CMK (cell line): ENCODE measurements at regions not wholly inside any gene's neighbourhood (a gene's known extent, or its start where the extent isn't known, plus 50 kb on each side); places are given as distances from the start of the nearest gene placed in this dataset.
A peak's percentile ranks its signal among the peaks of the same experiment; 100 is the strongest.

Source experiments
- DNase-seq: peaks from one replicate; pipeline ENCODE4 v3.0.0-alpha.2; 2010; ENCODE audit warnings: low read depth

DNA sequence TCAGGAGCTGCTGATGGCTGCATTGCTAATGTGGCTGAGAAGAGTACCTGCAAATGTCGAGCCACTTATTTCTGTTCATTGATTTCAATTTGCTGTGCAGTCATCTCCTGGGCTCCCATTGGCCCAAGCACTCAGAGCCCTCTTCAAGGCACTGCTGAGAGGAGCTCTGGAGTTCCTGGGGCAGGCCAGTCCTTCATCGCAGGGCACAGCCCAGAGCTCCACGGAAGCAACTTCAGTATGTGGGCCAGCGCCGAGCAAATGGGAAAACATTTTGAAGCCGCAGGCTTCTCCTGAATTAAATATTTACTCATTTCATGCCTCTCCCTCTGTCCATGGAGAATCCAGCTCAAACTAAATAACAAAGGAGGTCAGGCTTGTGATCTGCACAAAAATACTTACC, 383.3 kb downstream of the BCOR start:
- DNase-seq, result no peak

DNA sequence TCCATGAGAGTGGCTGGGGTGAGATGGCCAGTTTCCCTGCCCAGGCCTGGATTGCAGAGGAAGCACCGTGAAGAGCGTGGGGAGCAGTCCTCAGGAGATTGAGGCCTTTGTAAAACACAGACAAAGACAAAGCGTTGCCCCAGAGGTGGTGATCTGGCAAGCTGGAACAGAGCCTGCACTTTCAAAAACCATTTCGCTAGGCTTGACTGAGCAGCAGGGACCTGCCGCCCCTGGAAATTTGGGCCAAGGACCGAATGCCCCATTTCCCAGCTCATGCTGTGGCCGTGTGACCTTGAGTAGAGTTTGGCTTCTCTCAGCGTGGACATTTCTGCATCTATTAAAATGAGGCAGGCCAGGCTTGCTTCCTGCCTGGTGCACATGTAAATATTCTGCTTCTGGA, 381.4 kb downstream of the BCOR start:
- no peak for DNase-seq

DNA sequence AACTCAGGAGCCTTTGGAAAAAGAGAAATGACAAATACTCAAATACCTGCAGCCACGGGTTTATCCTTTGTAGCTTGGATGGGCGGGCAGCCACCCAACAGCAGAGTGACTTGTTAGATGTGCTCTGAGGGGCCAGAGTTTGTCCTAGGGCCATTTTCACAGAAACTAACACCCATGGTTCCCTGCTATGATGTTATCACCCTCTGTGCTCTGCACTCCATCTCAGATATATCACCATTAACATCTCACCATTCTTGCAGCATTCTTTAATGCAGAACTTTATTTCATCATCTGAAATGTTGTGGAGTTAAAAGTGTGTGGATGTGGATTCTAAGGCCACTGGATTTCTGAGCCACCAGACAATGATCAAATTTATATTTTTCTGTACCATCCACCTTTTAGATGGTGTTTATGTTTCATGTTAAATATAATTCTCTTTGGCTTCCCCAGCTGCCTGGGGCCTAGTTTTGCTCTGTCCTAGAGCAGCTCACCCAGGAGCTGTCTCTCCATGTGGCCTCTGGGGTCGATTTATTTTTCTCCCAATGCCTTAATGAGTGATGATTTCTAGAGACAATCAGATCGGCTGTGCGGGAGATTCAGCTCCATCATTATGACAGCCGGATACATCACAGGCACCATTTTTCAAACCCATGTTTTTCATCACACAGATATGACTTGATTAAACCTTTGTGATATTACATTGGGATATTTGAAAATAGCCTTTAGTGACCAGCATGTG, 380.8 kb downstream of the BCOR start:
- no peak for DNase-seq

DNA sequence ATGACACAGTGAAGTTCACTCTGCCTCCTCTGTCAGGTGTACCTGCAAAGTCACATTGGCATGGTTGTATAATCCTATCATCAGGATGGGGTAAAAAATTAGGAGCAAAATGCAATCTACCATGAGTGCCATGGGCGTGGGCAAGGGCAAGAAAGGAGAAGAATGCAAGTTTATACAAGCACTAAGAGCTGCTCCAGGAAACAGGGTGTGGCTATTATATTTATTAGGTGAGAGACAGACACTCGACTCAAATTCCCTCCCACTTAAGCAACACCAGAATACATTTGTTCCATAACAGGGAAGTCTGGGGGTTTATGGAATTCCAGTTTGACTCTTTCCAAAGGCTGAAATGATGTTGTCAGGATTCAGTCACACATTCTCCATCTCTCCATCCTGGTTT, 378.8 kb downstream of the BCOR start:
- no peak for DNase-seq

DNA sequence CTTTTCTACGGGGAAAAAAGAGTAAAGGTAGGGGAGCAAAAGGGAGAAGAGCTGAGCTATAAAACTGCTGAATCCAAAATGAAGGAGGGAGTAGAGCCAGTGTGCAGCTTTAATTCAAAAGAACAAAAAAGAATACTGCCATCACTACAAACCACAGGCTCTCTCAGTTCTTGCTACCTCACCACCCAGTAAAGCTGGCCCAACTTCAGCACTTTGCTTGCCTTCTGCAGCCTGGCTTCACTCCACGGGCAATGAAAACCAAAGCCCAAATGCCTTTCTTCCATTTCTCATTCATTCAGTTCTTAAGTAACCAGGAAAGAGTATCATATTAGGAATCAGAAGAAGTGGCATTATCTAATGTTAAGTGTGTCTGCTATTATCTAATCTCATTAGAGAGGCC, 376.8 kb downstream of the BCOR start:
- DNase-seq, result no peak

DNA sequence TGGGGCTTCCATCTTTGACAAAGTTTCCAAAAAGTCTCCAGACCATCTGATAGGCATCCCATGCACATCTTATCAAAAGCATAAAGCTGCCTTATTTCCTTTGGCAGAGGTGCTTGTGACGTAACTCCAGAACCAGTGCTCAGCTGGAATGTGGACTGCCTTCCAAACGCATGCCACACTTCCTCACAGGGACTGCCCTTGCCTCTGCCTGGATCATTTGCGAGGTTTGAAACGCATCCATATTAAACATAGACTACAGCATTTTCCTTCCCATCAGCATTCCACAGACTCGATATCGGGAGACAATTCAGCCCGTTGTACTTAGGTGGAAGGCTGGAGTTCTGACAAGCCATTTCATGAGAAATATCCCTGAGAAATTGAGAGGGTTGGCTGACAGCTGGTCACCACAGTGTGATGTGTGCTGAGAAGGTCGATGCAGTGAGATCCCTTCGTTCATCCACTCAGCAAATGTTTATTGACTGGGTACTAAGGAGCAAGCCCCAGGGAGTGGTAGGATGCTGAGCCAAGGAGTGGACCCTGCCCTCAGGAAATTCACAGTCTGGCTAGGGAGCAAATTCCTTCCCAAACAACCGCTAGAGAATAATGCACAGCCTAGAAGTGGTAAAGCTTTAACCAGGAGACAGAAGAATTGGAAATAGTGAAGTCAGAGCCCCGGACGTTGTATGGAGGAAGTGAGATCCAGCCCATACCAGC, 376.0 kb downstream of the BCOR start:
- DNase-seq, result no peak

DNA sequence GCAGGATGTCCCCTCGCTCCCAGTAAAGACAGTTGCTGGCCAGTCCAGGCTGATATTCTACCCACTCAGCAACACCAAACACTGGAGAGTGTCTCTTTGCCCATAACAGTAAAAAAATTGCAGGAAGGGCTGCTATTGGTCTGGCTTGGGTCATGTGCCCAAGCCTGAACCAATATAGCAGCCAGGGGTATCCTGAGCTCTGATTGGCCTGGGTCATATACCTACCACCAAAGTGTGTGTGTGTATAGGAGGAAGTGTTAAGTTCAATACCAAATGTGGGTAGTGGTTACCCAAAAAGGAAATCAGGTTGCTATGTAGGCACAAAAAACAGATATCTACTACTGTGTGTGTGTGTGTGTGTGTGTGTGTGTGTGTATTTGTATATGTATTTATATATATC, 373.2 kb downstream of the BCOR start:
- DNase-seq, result peak; percentile 26

DNA sequence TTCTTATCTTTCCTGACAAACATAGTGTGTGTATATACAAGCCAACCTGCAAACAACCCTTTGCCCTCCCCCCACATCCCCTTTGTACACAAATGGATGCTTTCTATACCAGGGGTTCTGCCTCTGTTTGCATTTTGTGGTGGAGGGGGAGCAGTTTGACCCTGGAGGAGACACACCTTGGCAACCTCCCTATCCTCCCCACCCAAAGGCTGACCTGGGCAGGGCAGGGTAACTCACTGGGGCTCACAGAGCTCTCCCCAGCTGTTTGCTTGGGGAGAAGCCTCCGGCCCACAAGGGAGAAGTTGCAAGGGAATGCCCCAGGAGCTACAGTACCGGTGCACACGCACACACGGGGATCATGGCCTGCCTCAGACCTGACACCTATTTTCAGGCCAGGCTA, 372.6 kb downstream of the BCOR start:
- no peak for DNase-seq

DNA sequence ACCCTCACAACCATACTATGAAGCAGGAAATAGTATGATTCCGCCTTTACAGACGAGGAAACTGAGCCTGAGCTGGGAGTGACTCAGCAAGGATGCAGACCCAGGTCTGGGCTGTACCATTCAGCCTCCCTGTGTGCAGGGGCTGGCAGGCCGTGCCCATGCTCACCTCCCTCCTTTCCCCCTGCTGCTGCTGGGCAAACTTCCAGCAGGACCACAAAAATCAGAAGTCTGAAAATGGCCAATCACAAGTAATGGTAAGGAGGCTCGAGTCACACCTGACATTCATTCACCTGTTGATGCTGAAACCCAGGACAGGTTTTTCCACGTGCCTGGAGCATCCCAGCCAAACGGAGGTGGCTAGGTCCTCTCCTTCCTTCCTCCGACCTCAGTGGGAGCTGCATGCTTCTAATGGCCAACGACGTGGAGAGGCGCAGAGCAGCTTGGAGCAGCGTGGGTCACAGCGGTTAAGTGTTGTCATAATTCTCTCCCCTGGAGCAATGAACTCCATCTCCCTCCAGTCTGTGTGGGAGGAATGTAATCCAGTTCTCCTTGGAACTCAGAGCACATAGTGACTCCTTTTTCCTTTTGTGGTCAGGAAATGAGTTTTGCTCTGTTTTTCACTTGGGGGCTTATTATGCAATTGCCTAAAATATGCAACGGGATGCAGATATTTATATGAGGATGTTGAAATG, 371.7 kb downstream of the BCOR start:
- no peak for DNase-seq

DNA sequence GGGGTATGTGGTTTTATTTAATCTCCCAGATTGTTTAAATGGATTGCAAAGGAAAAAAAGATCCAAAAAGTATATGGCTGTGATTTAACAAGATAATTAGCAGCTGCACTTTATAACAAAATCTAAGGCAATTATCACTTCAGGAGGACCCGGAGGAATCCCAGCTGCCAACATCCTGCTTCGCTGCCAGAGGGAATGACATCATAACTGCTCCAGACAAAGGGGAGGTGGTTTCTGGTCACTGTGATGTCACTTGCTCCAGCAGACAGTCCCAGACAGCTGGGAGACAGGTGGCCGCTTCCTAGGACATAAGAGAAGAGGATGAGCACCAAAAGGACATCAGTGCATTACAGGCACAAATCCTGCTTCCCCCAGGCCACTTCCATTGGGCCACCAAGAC, 371.0 kb downstream of the BCOR start:
- DNase-seq, result no peak

DNA sequence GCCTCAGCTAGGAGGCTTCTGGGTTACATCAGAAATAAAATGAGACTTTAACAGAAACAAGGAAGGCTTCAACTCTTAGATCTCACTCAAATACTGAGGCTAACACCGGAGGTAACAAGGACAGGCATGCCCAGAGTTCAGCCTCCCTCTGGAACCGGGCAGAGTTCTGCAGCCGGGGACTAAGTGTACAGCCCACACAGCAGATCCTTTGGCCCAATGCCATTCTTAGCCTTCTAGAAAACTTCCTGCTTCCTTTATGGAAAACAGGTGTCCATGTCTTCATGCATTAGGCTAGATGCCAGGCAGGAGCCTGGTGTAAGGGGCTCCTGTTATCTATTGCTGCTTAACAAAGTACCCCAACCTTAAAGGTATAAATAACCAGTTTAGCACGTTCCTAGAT, 369.7 kb downstream of the BCOR start:
- DNase-seq, result no peak

DNA sequence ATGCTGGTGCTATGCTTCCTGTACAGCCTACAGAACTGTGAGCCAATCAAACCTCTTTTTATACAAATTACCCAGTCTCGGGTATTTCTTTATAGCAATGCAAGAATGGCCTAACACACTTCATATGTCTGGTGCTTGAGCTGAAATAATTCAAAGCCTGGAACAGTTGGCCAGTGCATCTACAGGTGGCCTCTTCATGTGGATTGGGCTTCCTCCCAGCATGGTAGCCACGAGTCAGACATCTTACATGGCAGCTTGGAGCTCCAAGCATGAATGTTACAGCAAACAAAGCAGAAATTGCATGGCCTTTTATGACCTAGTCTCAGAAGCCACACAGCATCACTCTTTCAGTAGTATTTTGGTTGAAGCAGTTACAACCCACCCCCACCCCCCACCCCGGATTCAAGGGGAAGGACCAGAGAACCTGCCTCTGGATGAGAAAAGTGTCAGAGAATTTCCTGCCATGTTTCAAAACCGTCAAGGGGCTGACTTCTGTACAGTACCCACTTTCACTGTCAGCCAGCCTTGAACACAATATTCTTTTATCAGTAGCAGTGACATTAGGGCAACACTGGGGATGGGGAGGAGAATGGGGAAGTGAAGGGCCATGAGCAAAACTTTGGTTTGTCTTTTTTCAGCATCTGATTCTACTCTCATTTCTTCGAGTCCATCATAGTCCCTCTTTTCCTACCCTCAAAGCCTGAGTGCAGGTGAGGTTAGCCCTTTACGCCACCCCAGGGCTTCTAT, 368.7 kb downstream of the BCOR start:
- no peak for DNase-seq

DNA sequence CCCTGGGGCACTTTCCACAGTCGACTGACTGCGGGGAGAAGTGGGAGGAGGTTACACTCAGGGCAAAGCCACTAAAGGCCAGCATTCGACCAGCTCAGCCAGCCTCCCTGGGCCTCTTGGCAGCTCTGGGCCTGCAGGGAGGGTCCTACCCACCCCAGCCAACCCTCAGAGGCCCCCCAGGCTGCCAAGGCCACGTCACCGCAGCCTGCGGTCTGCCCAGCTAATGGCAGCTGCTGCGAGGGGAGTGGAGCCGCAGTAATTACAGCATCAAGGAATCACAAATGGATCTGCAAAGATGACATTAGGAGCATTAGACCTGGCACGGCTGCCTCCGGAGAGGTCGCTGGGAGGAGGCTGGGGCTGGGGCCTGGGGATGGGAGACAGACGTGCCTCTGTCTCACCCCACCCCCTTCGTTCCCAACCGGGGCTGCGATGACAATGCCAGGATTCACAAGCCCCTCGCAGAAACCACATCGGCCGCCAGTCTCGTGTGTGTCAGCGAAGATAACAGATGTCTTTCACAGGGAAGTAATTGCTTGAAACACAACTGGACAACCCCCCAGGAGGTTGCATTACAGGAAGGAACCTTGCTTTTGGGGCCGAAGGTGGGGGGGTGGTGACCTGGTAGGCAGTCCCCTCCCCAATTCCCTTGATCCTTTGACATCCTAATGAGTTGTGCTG, 367.6 kb downstream of the BCOR start:
- DNase-seq, result peak; percentile 51

DNA sequence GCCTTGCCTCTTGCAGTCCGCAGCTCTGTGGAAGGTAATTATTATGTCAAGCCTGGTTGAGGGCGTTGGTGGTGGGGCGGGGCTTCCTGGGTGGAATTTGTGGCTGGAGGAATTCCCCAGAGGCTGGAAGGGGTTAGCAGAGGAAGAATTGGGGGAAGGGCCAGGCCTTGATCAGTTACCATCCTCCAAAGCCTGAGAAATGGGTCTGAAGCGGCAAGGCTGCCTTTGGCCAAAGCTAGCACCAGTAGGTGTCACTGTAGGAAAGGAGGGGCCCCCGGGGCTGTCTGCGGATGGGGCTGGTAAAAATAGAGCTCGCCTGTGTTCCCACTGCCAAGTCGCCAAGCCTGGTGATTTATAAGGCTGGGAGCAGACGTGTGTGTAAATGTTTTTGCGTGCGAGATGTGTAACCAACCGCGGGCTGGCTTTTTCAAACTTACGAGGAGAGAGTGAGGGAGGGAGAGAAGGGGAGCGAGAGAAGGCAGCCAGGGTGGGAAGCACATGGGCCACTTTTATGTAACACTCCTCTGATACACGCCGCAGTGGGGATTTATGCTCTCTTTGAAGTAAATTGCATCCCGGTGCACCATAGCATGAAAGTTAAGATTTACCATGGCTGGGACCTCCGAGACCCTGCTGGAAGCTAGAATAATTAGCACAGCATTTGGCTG, 367.0 kb downstream of the BCOR start:
- peak; percentile 54 for DNase-seq

DNA sequence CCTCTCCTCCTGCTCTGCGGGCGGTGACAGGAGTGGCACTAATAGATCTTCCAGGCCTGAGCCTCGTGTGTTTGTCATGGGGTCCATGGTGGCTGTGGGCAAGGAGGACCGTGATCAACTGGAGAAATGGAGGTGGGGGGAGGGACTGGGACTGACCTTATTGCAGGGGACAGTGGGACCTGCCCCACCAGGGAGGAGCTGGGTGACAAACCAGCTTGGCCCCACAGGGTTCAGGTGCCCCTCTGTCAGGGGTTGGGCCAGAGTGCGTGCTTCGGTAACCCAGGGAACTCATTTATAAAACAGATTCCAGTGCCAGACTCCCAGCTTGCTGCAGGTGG, 366.5 kb downstream of the BCOR start:
- DNase-seq, result no peak

DNA sequence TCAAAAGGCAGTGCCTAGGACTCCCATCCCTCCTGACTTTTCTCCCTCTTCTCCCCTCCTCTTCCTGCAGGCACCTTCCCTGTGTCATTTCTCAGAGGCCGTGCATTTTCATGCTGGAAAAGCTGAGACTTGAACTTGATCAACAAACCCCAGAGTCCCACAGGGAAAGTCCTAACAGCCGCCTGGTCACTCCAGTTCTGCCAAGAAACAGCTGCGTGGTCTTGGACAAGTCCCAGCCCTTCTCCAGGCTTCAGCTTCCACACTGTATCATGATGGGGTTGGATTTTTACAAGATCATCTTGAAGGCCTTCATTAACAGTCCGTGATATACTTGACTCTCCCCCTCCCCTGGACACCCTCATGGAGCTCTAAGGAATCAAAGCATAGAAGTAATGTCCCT, 366.0 kb downstream of the BCOR start:
- DNase-seq, result no peak

DNA sequence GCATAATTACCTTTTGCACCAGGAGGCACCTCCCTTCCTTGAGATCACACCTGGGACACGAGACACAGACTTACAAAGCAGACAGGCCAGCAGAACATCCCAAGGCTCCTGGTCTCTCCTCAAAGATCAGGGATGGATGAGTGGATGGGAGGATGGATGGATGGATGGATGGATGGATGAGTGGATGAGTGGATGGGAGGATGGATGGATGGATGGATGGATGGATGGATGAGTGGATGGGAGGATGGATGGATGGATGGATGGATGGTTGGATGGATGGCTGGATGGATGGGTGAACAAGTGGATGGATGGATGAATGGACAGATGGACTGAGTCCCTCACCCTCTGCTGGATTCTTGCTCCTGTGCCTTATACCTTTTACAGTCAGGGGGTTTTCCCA, 364.0 kb downstream of the BCOR start:
- DNase-seq, result no peak

DNA sequence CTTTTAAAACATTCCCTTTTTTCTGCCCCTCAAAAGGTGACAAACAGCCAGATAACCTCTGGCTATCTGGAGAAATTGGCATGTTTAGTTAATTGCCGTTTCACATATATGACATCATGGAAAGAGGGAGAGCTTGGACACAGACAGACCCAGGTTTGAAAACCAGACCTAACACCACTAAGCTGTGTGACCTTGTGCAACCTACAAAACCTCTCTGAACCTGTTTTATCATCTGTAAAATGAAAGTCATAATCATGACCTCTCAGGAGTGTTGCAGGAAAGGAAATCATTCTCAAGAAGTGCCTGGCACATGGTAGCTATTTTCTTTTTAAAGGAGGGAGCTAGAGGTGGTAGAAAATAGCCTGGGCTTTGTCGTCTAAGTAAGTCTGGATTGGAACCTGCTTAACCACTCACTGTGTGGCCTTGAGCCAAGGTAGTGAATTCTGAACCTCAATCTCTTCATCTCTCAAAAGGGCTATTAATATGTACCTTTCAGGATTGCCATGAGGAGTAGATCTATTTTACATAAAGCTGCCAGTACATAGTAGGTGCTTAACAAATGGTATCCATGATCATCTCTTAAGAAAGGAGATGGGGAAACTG, 363.5 kb downstream of the BCOR start:
- DNase-seq, result no peak

DNA sequence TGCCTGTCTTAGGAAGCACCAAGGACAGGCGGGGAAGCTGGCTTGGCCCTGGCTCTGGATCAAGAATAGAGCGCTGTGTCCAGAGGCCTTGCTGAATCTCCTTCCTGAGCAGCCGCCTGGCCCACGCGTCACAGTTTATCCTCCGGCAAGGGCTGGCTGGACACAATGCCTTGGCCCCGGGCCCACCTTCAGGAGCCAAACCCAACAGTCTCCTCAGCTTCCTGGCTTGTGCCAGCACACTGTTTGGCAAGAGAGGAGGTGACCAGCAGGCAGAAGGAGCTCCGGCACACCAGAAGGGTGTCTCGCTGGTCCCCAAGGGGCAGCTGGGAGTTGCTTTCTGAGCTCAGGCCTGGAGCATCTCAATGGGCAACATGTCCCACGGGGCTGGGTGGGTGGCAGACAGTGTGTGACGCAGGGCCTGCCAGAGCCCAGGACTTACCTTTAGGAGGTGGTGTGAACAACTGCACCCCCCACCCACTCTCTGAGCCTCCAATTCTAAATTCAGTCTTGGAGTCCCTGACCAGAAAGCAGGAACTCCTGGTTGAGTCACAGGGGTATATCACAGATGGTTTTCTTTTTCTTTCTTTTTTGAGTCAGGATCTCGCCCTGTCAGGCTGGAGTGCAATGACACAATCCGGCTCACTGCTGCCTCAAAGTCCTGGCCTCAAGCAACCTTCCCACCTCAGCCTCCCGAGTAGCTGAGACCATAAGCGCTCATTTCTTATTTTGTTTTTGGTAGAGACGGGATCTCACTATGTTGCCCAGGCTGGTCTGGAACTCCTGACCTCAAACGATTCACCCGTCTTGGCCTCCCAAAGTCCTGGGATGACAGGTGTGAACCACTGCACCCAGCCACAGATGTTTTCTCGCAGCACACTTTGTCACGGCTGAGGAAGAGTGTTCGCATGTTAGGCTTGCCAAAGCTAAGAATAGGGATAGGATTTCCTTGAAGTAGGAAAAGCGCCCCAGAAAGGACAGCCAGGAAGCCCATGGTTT, 361.2 kb downstream of the BCOR start:
- no peak for DNase-seq

DNA sequence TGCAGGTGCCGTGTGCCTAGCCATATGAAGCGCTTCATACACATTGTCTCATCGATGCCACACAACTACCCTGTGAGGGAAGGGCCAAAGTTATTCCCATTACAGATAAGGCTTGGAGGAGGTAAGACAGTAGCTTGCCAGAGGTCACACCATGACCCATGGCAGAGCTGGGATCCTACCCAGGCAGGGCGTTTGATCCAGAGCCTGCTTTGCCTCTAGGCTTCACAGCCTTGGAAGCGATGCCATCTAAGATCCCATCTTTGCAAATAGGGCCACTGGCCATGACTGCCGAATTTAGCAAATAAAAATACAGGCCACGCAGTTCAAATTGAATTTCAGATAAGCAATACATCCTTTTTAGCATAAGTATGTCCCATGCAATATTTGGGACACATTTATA, 358.2 kb downstream of the BCOR start:
- no peak for DNase-seq
